Activated effector memory CD4-positive, alpha-beta T cell treated with Interleukin-2 at 50 U/mL for 16 hours (primary cell): ENCODE measurements at regions not wholly inside any gene's neighbourhood (a gene's known extent, or its start where the extent isn't known, plus 50 kb on each side); places are given as distances from the start of the nearest gene placed in this dataset.

Experiments used
- DNase-seq: peaks from one replicate; pipeline ENCODE4 v3.0.0-alpha.2; 2020

- no peak for DNase-seq
Observed at GRCh38 chr12:60391051-60391450, 795.2 kb downstream of the SLC16A7 start.

GRCh38 chr12:60391791-60392190 is 796.0 kb downstream of the SLC16A7 start:
- DNase-seq = no peak

GRCh38 chr12:60393093-60393492 is 797.3 kb downstream of the SLC16A7 start:
- no peak for DNase-seq

DNA sequence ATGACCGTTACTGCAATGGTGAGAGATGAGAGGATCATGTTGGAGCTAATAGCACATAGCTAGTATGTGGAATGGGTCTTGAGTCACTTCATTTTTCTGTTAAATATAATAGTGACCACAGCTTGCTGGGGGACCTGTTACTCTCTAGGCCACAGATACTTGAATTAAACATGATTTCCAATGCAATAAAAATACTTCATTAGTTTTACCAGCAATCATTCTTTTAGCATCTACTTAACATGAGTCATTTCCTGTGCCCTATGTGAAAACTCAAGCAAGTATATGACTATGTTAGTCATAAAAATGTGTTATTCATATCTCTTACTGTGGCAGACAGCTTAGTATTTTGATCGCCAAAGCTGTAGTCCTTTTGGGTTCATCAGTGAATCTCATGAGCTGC is 798.8 kb downstream of the SLC16A7 start:
- no peak for DNase-seq

- no peak for DNase-seq
Observed at GRCh38 chr12:60398547-60398946, 802.7 kb downstream of the SLC16A7 start.

DNA sequence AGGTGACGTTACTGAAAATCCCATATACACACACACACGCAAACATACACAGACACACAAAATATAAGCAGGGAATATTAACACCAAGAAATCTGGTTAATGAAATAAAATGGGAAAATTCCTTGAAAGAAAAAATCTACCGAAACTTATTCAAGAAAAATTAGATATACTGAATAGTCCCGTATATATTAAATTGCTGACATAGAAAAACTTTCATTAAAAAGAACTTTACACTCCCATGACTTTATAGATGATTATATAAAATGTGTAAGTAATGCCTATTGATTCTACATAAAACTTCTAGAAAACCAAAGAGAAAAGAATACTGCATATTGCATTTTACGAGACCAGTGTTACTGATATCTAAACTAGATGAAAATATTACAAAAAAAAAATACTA is 803.2 kb downstream of the SLC16A7 start:
- no peak for DNase-seq

GRCh38 chr12:60402996-60403395 is 807.2 kb downstream of the SLC16A7 start:
- DNase-seq = no peak

DNA sequence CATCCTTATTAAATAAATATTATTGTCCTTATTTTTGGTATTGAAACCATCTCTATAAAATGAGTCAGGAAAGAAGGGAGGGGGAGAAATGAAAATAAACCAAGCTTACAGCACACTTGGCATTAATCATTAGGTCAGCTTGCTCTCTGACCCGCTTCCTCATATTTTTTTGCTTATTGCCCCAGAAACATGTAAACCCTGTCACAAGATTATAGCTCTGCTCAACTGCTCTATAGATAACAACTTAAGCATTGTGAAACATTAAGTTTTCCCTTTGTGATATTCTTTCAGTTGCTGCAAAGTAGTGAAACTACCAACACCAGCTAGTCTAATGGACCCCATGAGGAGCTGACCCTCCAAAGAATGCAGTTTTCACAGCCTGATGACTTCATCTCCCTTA is 819.5 kb downstream of the SLC16A7 start:
- no peak for DNase-seq

DNA sequence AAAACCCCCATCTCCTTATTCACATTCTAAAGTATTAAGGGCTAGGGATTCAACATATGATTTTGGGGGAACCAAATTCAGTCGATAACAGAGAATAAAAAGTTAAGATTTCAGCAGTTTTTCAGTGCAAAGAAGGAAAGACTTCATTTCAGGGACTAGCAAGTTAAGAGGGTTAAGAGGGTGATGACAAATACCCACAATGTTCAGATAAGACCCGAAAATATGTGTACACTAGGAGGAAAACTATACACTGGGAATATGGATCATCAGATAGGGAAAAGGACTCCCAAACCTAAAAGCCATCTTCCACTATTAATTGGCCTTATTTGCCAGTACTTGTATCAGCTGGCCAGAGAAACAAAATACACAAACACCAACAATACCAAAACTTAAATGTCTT is 824.2 kb downstream of the SLC16A7 start:
- DNase-seq = no peak

DNA sequence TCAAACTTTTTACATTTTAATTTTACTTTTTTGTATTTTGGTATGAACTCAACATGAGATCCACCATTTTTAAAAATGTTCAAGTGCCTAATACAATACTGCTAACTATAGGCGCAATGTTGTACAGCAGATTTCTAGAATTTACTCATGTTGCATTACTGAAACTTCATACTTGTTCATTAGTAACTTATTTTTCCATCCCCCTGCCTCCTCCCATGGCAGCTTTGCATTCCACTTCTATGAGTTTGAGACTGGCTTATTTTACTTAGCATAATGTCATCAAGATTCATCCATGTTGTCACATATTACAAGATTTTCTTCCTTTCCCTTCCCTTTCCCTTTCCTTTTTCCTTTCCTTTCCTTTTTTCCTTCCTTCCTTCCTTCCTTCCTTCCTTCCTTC is 825.9 kb downstream of the SLC16A7 start:
- DNase-seq = no peak

GRCh38 chr12:60437297-60437696 is 841.5 kb downstream of the SLC16A7 start:
- DNase-seq = no peak

DNA sequence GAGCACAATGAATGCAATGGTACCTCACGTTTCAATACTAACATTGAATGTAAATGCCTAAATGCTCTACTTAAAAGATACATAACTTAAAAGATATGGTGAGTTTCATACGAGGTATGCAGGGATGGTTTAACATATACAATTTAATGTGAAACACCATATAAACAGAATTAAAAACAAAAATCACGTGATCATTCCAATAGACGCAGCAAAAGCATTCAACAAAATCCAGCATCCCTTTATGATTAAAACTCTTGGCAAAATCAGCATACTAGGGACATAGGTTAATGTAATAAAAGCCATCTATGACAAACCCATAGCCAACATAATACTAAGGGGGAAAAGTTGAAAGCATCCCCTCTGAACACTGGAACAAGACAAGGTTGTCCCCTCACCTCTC is 845.7 kb downstream of the SLC16A7 start:
- DNase-seq = no peak

DNA sequence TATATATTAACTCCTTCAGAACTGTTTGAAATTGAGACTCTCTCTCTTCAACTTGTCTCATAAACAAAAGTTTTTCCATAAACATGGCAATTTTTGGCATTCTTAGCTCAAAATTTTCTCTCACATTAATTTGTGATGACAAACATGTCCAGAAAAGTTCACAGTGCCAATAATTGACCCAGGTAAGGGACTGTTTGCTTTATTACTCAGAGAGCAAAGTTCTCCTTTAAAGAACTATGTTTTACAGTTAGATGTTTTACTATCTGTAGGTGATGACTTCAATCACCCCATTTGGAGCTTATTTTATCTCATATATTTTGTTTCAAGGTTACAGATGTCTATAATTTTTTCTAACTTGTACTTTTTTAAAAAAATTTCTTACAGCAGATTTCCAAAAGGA is 855.6 kb downstream of the SLC16A7 start:
- DNase-seq = no peak

- DNase-seq = no peak
Observed at GRCh38 chr12:60465060-60465459, 869.2 kb downstream of the SLC16A7 start.

DNA sequence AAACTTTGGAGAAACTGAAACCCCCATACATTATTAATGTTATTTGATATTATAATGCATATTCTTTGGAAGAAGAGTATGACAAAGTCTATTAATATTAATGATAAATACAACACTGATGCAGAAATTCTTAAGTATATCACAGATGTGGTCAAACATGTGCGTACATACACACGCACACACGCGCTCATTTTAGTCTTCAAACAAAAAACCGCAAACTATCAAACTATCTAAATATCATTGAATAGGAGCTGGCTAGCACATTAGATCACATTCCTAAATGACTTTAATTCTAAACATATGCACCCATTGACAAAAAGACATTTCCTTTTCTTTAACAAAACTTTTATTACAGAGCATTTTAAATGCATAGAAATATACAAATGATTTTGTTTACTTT is 872.7 kb downstream of the SLC16A7 start:
- no peak for DNase-seq

DNA sequence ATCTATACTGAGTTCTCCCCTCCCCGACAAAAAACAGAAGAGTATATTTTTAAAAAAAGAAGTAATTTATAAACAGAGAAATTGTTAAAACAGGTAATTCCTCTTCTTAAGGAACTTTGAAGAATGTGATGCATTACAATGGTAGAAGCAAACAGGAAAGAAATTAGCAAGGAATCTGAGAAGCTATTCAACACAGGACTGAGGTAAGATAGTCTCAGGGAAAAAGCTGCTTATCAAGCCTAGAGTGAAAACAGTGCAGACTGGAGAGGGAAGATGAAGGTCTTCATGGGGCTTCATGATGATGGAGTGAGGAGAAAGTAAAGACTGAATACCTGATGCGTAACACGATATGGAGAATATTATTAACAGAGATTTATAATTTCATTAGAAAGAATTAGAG is 880.0 kb downstream of the SLC16A7 start:
- no peak for DNase-seq

GRCh38 chr12:60487284-60487683 is 891.5 kb downstream of the SLC16A7 start:
- no peak for DNase-seq

DNA sequence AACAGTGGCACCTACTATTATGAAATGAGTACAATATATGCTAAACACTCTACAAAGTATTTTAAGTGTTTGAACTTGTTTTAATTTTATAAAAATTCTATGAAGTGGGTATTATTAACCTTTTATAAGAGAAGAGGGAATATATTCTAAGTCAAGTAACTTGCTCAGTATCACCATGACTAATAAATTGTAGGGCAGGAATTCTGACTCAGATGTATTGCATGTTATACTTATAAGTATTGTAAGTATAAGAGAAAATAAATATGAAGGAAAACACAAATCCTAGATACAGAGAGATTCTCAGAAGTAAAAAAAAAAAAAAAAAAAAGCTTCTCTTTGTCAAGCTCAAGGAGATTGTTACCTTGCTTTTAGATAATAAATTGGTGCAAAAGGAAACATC is 893.2 kb downstream of the SLC16A7 start:
- no peak for DNase-seq

- DNase-seq = no peak
Observed at GRCh38 chr12:60494244-60494643, 898.4 kb downstream of the SLC16A7 start.

DNA sequence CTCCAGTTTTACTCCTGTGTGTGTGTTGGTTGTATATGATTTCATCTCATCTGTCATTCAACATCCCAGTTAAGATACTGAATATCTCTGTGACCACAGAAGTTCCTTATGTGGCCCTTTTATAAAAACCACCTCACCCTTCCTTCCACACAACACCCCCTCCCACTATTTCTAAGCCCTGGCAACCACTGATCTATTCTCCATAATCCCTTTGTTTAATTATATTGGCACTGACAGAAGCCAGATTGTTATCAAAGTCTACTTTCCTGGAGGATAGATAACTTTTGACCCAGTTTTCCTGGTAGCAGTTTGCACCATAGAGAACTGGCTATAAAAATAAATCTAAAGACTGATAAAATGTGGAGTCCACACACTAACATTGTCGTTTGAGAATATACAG is 902.8 kb downstream of the SLC16A7 start:
- DNase-seq = no peak

DNA sequence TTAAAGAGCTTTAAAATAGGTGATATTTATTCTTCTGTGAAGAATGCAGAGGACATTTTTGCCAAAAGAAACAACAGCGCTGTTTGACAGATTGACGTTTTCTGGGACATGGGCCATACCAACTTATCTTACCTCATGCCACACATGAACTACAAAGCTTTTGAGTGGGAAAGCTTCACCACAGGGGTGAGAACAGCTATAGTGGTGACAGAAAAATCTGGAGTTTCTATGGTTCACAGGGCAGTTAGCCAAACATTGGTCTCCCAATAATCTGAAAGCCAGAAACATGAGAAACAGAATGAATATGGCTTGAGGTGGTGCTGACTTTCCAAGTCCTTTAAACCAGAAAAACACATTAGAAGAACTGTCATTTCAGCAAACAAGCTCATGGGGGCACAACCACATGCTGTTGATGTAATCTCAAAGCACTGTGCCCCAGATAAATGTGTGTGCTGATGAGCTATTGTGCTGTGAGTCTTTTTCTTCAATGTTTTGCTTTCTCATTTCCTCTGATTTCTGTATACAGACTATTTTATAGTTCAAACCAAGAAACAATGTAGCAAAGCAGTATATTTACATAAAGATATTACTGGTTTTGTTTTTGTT is 905.4 kb downstream of the SLC16A7 start:
- DNase-seq = no peak

- no peak for DNase-seq
Observed at GRCh38 chr12:60522684-60523400, 927.0 kb downstream of the SLC16A7 start.

- DNase-seq = no peak
Observed at GRCh38 chr12:60529261-60529660, 933.4 kb downstream of the SLC16A7 start.

DNA sequence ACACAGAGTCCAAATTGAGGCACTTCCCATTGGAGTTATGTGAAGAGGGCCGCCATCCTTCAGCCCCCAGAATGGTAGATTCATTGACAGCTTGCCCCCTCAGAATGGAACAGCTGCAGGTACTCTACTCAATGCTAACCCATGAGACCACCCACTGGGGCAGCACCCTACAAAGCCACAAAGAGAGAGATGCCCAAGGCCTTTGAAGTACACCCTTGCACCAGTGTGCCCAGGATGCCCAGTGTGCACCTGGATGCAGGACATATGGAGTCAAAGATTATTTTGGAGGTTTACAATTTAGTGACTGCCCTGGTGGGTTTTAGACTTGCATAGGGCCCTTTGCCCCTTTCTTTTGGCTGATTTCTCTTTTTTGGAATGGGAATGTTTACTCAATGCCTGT is 933.9 kb downstream of the SLC16A7 start:
- DNase-seq = no peak

DNA sequence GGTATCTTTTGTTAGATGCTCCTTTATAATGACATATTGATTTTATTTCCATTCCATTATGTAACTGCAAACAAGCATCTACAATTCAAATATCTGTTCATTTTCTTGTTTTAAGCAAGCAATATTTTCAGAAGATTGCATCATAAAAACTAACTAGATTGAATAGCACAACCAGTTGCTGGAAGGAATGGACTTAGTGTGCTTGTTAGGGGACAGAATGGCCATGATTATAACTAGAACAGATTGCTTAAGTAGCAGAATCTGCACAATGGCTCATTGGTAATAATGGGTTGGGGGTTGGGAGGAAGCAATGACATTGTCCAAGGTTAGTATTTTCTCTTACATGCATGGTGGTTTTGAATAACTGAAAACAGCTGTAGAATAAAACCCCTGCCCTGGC is 939.5 kb downstream of the SLC16A7 start:
- DNase-seq = no peak
